Neural cell (in vitro differentiated cells): ENCODE measurements at regions not wholly inside any gene's neighbourhood (a gene's known extent, or its start where the extent isn't known, plus 50 kb on each side); places are given as distances from the start of the nearest gene placed in this dataset.

Source experiments
- CTCF ChIP-seq: fragments of 450-650 bp; IDR thresholded peaks from 2 replicates; pipeline ENCODE4 v1.5.1; 2014; ENCODE audit warnings: antibody characterized with exemption, mild to moderate bottlenecking, moderate library complexity; ENCODE audit not compliant: poor library complexity, severe bottlenecking
- EZH2 ChIP-seq: fragments of 200-600, 300-800 bp; shearing (Covaris generic), sonication (generic); IDR thresholded peaks from 2 replicates; pipeline ENCODE4 v1.6.1; 2014; ENCODE audit warnings: antibody characterized with exemption, low read length, borderline replicate concordance, mild to moderate bottlenecking; ENCODE audit not compliant: insufficient read depth, poor library complexity, severe bottlenecking
- MXI1 ChIP-seq: fragments of 450-650 bp; conservative IDR thresholded peaks from 2 replicates; pipeline ENCODE4 v1.6.1; 2014; ENCODE audit warnings: antibody characterized with exemption, mild to moderate bottlenecking; ENCODE audit not compliant: poor library complexity, severe bottlenecking
- POLR2AphosphoS5 ChIP-seq: IDR thresholded peaks from 2 replicates; pipeline ENCODE4 v1.6.1; 2012
- TF ChIP-seq, protein P1 (sequence below): IDR thresholded peaks from 2 replicates; pipeline ENCODE4 v1.6.1; 2012; ENCODE audit warnings: borderline replicate concordance

- TF ChIP-seq POLR2AphosphoS5 (no peak), CTCF (no peak), EZH2 (no peak), MXI1 (no peak)
- TF ChIP-seq, protein P1, sequence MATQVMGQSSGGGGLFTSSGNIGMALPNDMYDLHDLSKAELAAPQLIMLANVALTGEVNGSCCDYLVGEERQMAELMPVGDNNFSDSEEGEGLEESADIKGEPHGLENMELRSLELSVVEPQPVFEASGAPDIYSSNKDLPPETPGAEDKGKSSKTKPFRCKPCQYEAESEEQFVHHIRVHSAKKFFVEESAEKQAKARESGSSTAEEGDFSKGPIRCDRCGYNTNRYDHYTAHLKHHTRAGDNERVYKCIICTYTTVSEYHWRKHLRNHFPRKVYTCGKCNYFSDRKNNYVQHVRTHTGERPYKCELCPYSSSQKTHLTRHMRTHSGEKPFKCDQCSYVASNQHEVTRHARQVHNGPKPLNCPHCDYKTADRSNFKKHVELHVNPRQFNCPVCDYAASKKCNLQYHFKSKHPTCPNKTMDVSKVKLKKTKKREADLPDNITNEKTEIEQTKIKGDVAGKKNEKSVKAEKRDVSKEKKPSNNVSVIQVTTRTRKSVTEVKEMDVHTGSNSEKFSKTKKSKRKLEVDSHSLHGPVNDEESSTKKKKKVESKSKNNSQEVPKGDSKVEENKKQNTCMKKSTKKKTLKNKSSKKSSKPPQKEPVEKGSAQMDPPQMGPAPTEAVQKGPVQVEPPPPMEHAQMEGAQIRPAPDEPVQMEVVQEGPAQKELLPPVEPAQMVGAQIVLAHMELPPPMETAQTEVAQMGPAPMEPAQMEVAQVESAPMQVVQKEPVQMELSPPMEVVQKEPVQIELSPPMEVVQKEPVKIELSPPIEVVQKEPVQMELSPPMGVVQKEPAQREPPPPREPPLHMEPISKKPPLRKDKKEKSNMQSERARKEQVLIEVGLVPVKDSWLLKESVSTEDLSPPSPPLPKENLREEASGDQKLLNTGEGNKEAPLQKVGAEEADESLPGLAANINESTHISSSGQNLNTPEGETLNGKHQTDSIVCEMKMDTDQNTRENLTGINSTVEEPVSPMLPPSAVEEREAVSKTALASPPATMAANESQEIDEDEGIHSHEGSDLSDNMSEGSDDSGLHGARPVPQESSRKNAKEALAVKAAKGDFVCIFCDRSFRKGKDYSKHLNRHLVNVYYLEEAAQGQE, result no peak
Measured at GRCh38 chr7:46603780-46604179, 682.7 kb upstream of the IGFBP3 start.
